ENCODE measurements at regions not wholly inside any gene's neighbourhood (a gene's known extent, or its start where the extent isn't known, plus 50 kb on each side); places are given as distances from the start of the nearest gene placed in this dataset.

DNA sequence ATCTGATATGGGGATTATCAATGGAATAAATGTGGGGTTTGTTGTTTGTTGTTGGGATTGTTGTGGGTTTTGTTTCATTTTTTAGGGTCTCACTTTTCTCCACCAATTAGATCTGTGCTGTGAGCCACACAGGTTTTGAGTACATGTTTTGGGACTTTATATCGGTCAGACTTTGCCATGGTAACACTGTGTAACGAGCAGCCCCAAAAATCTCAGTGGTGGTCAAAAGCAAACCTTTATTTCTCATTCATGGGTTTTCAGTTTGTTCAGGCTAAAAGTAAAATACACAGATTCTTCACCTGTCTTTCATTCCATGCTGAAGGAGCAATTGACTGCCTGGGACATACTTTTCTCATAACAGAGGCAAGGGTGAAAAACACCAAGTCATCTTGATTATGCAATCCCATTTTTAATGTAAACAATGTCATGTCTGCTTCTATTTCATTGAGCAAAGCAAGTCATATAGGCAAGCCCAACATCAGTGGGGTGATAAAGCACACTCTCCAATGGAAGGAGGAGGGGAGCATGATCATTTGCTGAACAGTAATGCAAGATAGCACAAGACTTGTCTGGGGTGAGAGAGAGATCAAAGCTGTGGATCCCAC lies 101.1 kb upstream of the PLCB4 start:
- 92 to 96% methylated on average over 2 of the region's 2 CpGs for WGBS, 2 experiments (ENCODE audit: insufficient coverage in 1 of 2, insufficient read length in 1 of 2)
- peaks cover 11% of the 10 kb centered on the region for H3K9me3 Mint-ChIP-seq
- no peak for DNase-seq

DNA sequence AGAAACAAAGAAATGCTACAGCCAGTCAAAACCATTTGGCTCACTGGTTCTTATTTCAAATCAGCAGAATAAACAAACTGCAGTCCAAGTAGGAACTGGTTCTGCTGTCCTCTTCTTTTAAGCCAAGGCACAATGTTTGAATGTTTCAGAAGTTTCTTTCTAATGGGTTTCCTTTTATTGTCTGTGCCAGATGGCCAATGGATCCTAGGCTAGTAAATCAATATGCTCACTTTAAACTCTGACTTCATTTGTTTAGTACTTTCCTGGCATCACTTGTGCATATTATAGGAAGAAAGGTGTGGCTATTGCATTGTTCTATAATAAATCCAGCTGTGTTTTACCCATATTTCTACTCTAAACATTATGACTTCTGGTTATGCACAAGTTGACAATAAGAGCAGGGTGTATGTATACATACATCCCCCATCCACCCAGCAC lies 99.7 kb upstream of the PLCB4 start:
- Mint-ChIP-seq H3K27me3 (ENCODE audit: insufficient read depth) (peaks cover 6% of the 10 kb centered on the region), H3K36me3 (ENCODE audit: low read depth) (no peaks in the 10 kb centered on the region), H3K27ac (no peak overlapping the region), H3K4me1 (no peaks in the 10 kb centered on the region), H3K4me3 (no peak overlapping the region), H3K9me3 (peaks cover 11% of the 10 kb centered on the region)
- no peaks in the 10 kb centered on the region for H3K27me3 ChIP-seq (ENCODE audit: control insufficient read depth, insufficient read depth, low read length, poor library complexity, severe bottlenecking)
- no peak overlapping the region for H3K9ac ChIP-seq (ENCODE audit: extremely low read depth, low read length, poor library complexity, severe bottlenecking)
- TF ChIP-seq, protein P1, sequence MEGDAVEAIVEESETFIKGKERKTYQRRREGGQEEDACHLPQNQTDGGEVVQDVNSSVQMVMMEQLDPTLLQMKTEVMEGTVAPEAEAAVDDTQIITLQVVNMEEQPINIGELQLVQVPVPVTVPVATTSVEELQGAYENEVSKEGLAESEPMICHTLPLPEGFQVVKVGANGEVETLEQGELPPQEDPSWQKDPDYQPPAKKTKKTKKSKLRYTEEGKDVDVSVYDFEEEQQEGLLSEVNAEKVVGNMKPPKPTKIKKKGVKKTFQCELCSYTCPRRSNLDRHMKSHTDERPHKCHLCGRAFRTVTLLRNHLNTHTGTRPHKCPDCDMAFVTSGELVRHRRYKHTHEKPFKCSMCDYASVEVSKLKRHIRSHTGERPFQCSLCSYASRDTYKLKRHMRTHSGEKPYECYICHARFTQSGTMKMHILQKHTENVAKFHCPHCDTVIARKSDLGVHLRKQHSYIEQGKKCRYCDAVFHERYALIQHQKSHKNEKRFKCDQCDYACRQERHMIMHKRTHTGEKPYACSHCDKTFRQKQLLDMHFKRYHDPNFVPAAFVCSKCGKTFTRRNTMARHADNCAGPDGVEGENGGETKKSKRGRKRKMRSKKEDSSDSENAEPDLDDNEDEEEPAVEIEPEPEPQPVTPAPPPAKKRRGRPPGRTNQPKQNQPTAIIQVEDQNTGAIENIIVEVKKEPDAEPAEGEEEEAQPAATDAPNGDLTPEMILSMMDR (conservative IDR thresholded peaks at IDR 0.05) = no peak
- DNase-seq = no peak
- H3K27ac ChIP-seq (ENCODE audit: low read depth, low read length) = no peak overlapping the region
- H3K9me3 ChIP-seq (ENCODE audit: control insufficient read depth, low read length) = no peaks in the 10 kb centered on the region
- H3K36me3 ChIP-seq (ENCODE audit: control insufficient read depth, insufficient read depth, low read length) = no peaks in the 10 kb centered on the region
- no peak overlapping the region for H3K4me3 ChIP-seq (ENCODE audit: low read length)
- H3K4me1 ChIP-seq (ENCODE audit: control insufficient read depth, insufficient read depth, low read length) = no peaks in the 10 kb centered on the region

More for the DNA sequence above, 101.1 kb upstream of the PLCB4 start:
- Mint-ChIP-seq H3K36me3 (ENCODE audit: low read depth) (no peaks in the 10 kb centered on the region), H3K27me3 (ENCODE audit: insufficient read depth) (peaks cover 6% of the 10 kb centered on the region), H3K27ac (no peak overlapping the region), H3K4me1 (no peaks in the 10 kb centered on the region), H3K4me3 (no peak overlapping the region)
- Histone ChIP-seq H3K4me1 (ENCODE audit: control insufficient read depth, insufficient read depth, low read length) (no peaks in the 10 kb centered on the region), H3K9ac (ENCODE audit: extremely low read depth, low read length, poor library complexity, severe bottlenecking) (no peak overlapping the region), H3K27ac (ENCODE audit: low read depth, low read length) (no peak overlapping the region), H3K9me3 (ENCODE audit: control insufficient read depth, low read length) (no peaks in the 10 kb centered on the region), H3K4me3 (ENCODE audit: low read length) (no peak overlapping the region), H3K36me3 (ENCODE audit: control insufficient read depth, insufficient read depth, low read length) (no peaks in the 10 kb centered on the region), H3K27me3 (ENCODE audit: control insufficient read depth, insufficient read depth, low read length, poor library complexity, severe bottlenecking) (no peaks in the 10 kb centered on the region)
- TF ChIP-seq, protein P1 (conservative IDR thresholded peaks at IDR 0.05) = no peak

DNA sequence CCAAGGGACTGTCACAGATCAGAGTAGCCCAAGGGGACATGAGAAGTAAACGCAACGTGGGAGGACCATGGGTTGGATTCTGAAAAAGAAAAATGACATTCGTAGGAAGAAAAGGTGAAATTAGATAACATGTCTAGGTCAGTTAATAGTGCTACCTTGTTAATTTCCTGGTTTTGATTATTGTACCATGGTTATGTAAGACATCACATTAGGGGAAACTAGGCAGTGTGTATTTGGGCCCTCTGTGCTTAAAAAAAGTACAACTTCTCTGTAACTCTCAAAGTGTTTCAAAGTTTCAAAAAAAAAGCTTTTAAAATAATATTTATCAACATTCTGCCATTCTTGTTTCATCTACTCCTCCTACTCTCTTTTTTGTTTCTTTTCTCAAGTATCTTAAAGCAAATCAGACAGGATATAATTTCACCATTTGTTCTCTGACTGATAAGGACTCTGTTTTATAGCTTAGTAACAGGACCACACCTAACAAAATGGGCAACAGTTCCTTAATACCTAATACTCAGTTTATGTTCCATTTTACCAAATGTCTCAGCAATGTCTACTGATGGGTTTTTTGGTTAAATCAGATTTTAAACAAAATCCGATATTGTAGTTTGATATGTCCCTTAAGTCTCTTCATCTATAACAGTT lies 97.1 kb upstream of the PLCB4 start:
- no peak overlapping the region for H3K4me3 ChIP-seq (ENCODE audit: low read length)
- H3K4me1 Mint-ChIP-seq = no peaks in the 10 kb centered on the region
- no peaks in the 10 kb centered on the region for H3K36me3 ChIP-seq (ENCODE audit: control insufficient read depth, insufficient read depth, low read length)
- H3K4me1 ChIP-seq (ENCODE audit: control insufficient read depth, insufficient read depth, low read length) = no peaks in the 10 kb centered on the region
- H3K9me3 Mint-ChIP-seq = peaks cover 11% of the 10 kb centered on the region
- H3K9ac ChIP-seq (ENCODE audit: extremely low read depth, low read length, poor library complexity, severe bottlenecking) = no peak overlapping the region
- TF ChIP-seq, protein P1 (conservative IDR thresholded peaks at IDR 0.05) = no peak
- H3K36me3 Mint-ChIP-seq (ENCODE audit: low read depth) = no peaks in the 10 kb centered on the region
- no peak overlapping the region for H3K27ac Mint-ChIP-seq
- no peaks in the 10 kb centered on the region for H3K27me3 Mint-ChIP-seq (ENCODE audit: insufficient read depth)
- no peak for DNase-seq
- no peak overlapping the region for H3K4me3 Mint-ChIP-seq
- H3K9me3 ChIP-seq (ENCODE audit: control insufficient read depth, low read length) = no peaks in the 10 kb centered on the region
- WGBS, 2 experiments (ENCODE audit: insufficient coverage in 1 of 2, insufficient read length in 1 of 2) = 90 to 92% methylated on average over 4 of the region's 4 CpGs
- H3K27ac ChIP-seq (ENCODE audit: low read depth, low read length) = no peak overlapping the region
- no peaks in the 10 kb centered on the region for H3K27me3 ChIP-seq (ENCODE audit: control insufficient read depth, insufficient read depth, low read length, poor library complexity, severe bottlenecking)
